IPS-15b (cell line): ENCODE measurements at regions not wholly inside any gene's neighbourhood (a gene's known extent, or its start where the extent isn't known, plus 50 kb on each side); places are given as distances from the start of the nearest gene placed in this dataset.

Experiments
- H3K27me3 ChIP-seq: one replicate; pipeline ENCODE4 v1.6.1; 2013; ENCODE audit warnings: low read length; ENCODE audit not compliant: control insufficient read depth, insufficient read depth
- H3K36me3 ChIP-seq: one replicate; pipeline ENCODE4 v1.6.1; 2013; ENCODE audit warnings: low read length; ENCODE audit not compliant: control insufficient read depth, insufficient read depth
- H3K4me1 ChIP-seq: one replicate; pipeline ENCODE4 v1.6.1; 2013; ENCODE audit warnings: mild to moderate bottlenecking, low read length; ENCODE audit not compliant: control insufficient read depth, insufficient read depth
- H3K4me3 ChIP-seq: one replicate; pipeline ENCODE4 v1.5.1; 2013; ENCODE audit warnings: low read depth, low read length
- H3K9ac ChIP-seq: one replicate; pipeline ENCODE4 v1.6.1; 2013; ENCODE audit warnings: low read depth, mild to moderate bottlenecking, low read length
- H3K9me3 ChIP-seq: one replicate; pipeline ENCODE4 v1.6.1; 2013; ENCODE audit warnings: mild to moderate bottlenecking, low read length; ENCODE audit not compliant: control insufficient read depth, insufficient read depth

GRCh38 chr4:111681751-111682150 is 463.5 kb upstream of the FAM241A start:
- Histone ChIP-seq H3K9ac (no peak overlapping the region), H3K9me3 (no peaks in the 10 kb centered on the region), H3K27me3 (no peaks in the 10 kb centered on the region)

GRCh38 chr4:111685205-111685604 is 460.0 kb upstream of the FAM241A start:
- H3K36me3 ChIP-seq, result no peaks in the 10 kb centered on the region
- no peaks in the 10 kb centered on the region for H3K9me3 ChIP-seq
- H3K9ac ChIP-seq, result no peak overlapping the region
- no peaks in the 10 kb centered on the region for H3K27me3 ChIP-seq
- H3K4me3 ChIP-seq, result no peak overlapping the region
- H3K4me1 ChIP-seq, result no peaks in the 10 kb centered on the region

More at GRCh38 chr4:111681751-111682150, 463.5 kb upstream of the FAM241A start:
- no peak overlapping the region for H3K4me3 ChIP-seq
- no peaks in the 10 kb centered on the region for H3K4me1 ChIP-seq
- no peaks in the 10 kb centered on the region for H3K36me3 ChIP-seq

GRCh38 chr4:111689214-111689613 is 456.0 kb upstream of the FAM241A start:
- Histone ChIP-seq H3K4me3 (no peak overlapping the region), H3K36me3 (no peaks in the 10 kb centered on the region), H3K27me3 (no peaks in the 10 kb centered on the region)

GRCh38 chr4:111689731-111690130 is 455.5 kb upstream of the FAM241A start:
- no peaks in the 10 kb centered on the region for H3K36me3 ChIP-seq
- H3K4me3 ChIP-seq, result no peak overlapping the region
- H3K27me3 ChIP-seq, result no peaks in the 10 kb centered on the region
- H3K9me3 ChIP-seq, result no peaks in the 10 kb centered on the region
- no peaks in the 10 kb centered on the region for H3K4me1 ChIP-seq
- H3K9ac ChIP-seq, result no peak overlapping the region

More at GRCh38 chr4:111689214-111689613, 456.0 kb upstream of the FAM241A start:
- no peaks in the 10 kb centered on the region for H3K9me3 ChIP-seq
- H3K9ac ChIP-seq, result no peak overlapping the region
- no peaks in the 10 kb centered on the region for H3K4me1 ChIP-seq

GRCh38 chr4:111693758-111694157 is 451.5 kb upstream of the FAM241A start:
- H3K9me3 ChIP-seq, result no peaks in the 10 kb centered on the region
- H3K9ac ChIP-seq, result no peak overlapping the region
- no peak overlapping the region for H3K4me3 ChIP-seq
- H3K4me1 ChIP-seq, result no peaks in the 10 kb centered on the region
- H3K27me3 ChIP-seq, result no peaks in the 10 kb centered on the region
- H3K36me3 ChIP-seq, result no peaks in the 10 kb centered on the region

- H3K27me3 ChIP-seq, result no peaks in the 10 kb centered on the region
- H3K4me3 ChIP-seq, result no peak overlapping the region
- H3K4me1 ChIP-seq, result no peaks in the 10 kb centered on the region
- H3K36me3 ChIP-seq, result no peaks in the 10 kb centered on the region
- H3K9ac ChIP-seq, result no peak overlapping the region
- no peaks in the 10 kb centered on the region for H3K9me3 ChIP-seq
Measured at GRCh38 chr4:111695677-111696076, 449.6 kb upstream of the FAM241A start.

GRCh38 chr4:111696505-111696904 is 448.7 kb upstream of the FAM241A start:
- no peak overlapping the region for H3K9ac ChIP-seq
- no peaks in the 10 kb centered on the region for H3K9me3 ChIP-seq
- H3K36me3 ChIP-seq, result no peaks in the 10 kb centered on the region
- H3K4me3 ChIP-seq, result no peak overlapping the region
- no peaks in the 10 kb centered on the region for H3K4me1 ChIP-seq
- H3K27me3 ChIP-seq, result no peaks in the 10 kb centered on the region

- H3K27me3 ChIP-seq, result no peaks in the 10 kb centered on the region
- no peak overlapping the region for H3K4me3 ChIP-seq
- H3K9ac ChIP-seq, result no peak overlapping the region
Measured at GRCh38 chr4:111697176-111697942, 447.9 kb upstream of the FAM241A start.

GRCh38 chr4:111698361-111698760 is 446.9 kb upstream of the FAM241A start:
- H3K4me3 ChIP-seq, result no peak overlapping the region
- no peak overlapping the region for H3K9ac ChIP-seq
- no peaks in the 10 kb centered on the region for H3K36me3 ChIP-seq

More at GRCh38 chr4:111697176-111697942, 447.9 kb upstream of the FAM241A start:
- H3K4me1 ChIP-seq, result no peaks in the 10 kb centered on the region
- H3K9me3 ChIP-seq, result no peaks in the 10 kb centered on the region
- no peaks in the 10 kb centered on the region for H3K36me3 ChIP-seq

GRCh38 chr4:111699165-111699564 is 446.1 kb upstream of the FAM241A start:
- Histone ChIP-seq H3K9ac (no peak overlapping the region), H3K9me3 (no peaks in the 10 kb centered on the region), H3K27me3 (no peaks in the 10 kb centered on the region), H3K4me3 (no peak overlapping the region), H3K36me3 (no peaks in the 10 kb centered on the region), H3K4me1 (no peaks in the 10 kb centered on the region)

More at GRCh38 chr4:111698361-111698760, 446.9 kb upstream of the FAM241A start:
- no peaks in the 10 kb centered on the region for H3K27me3 ChIP-seq
- no peaks in the 10 kb centered on the region for H3K4me1 ChIP-seq
- no peaks in the 10 kb centered on the region for H3K9me3 ChIP-seq

- Histone ChIP-seq H3K4me1 (no peaks in the 10 kb centered on the region), H3K27me3 (no peaks in the 10 kb centered on the region), H3K4me3 (no peak overlapping the region), H3K9ac (no peak overlapping the region), H3K9me3 (no peaks in the 10 kb centered on the region), H3K36me3 (no peaks in the 10 kb centered on the region)
Measured at GRCh38 chr4:111701102-111701501, 444.2 kb upstream of the FAM241A start.

GRCh38 chr4:111707491-111707890 is 437.8 kb upstream of the FAM241A start:
- Histone ChIP-seq H3K4me3 (no peak overlapping the region), H3K9me3 (no peaks in the 10 kb centered on the region), H3K36me3 (no peaks in the 10 kb centered on the region), H3K27me3 (no peaks in the 10 kb centered on the region), H3K9ac (no peak overlapping the region), H3K4me1 (no peaks in the 10 kb centered on the region)
